Esophagus muscularis mucosa (tissue), 4 donors: ENCODE measurements at regions not wholly inside any gene's neighbourhood (a gene's known extent, or its start where the extent isn't known, plus 50 kb on each side); places are given as distances from the start of the nearest gene placed in this dataset.

Experiments
- DNase-seq: peaks from one replicate; pipeline ENCODE4 v3.0.0-alpha.2; 2017; ENCODE audit errors: extremely low spot score
- H3K27ac ChIP-seq, 4 donors: fragments of 200-600 bp; sonication (generic); replicated peaks in 1 of 4; 1 replicate in 3 of 4; 2 replicates in 1 of 4; pipeline ENCODE4 v1.5.1; 2016 to 2019; ENCODE audit warnings: mild to moderate bottlenecking in 1 of 4
- H3K27me3 ChIP-seq, 4 donors: fragments of 200-600 bp; sonication (generic); one replicate each; pipeline versions ENCODE4 v1.5.1 to v1.6.0; 2016 to 2019
- H3K36me3 ChIP-seq, 4 donors: fragments of 200-600 bp; sonication (generic); one replicate each; pipeline ENCODE4 v1.5.1; 2016 to 2019
- H3K4me1 ChIP-seq, 4 donors: fragments of 200-600 bp; sonication (generic); one replicate each; pipeline ENCODE4 v1.5.1; 2016 to 2019
- H3K4me3 ChIP-seq, 4 donors: fragments of 200-600 bp; sonication (generic); 1 replicate in 2 of 4; 2 replicates in 2 of 4; pipeline ENCODE4 v1.5.1; 2016 to 2019; ENCODE audit warnings: mild to moderate bottlenecking in 4 of 4, moderate library complexity in 1 of 4
- H3K9me3 ChIP-seq, 4 donors: fragments of 200-600 bp; sonication (generic); 1 replicate in 3 of 4; 2 replicates in 1 of 4; pipeline ENCODE4 v1.5.1; 2016 to 2019
- CTCF ChIP-seq, 3 experiments: fragments of 200-600 bp in 2 of 3; fragments of 450-650 bp in 1 of 3; sonication (generic) in 2 of 3; IDR thresholded peaks; one replicate each; pipeline ENCODE4 v1.5.1; 2017 to 2019; ENCODE audit warnings: antibody characterized with exemption in 3 of 3, mild to moderate bottlenecking in 2 of 3, moderate library complexity in 1 of 3
- EP300 ChIP-seq: sonication (generic); formaldehyde crosslinking; IDR thresholded peaks from one replicate; pipeline ENCODE4 v1.6.1; 2017; ENCODE audit warnings: antibody characterized with exemption
- POLR2A ChIP-seq: fragments of 450-650 bp; IDR thresholded peaks from one replicate; pipeline ENCODE4 v1.6.1; 2017; ENCODE audit warnings: antibody characterized with exemption, moderate library complexity, mild to moderate bottlenecking, low read depth
- POLR2AphosphoS5 ChIP-seq, 2 donors: sonication (generic); formaldehyde crosslinking; IDR thresholded peaks; one replicate each; pipeline ENCODE4 v1.6.1; 2017; ENCODE audit warnings: antibody characterized with exemption in 2 of 2
- WGBS: methylation state at CpG from one replicate; pipeline ENCODE4 v1.1.5; 2018; 5-methylcytosine and 5-hydroxymethylcytosine counted together
- intact Hi-C: fragments of 100-400 bp; cut with DNase I; formaldehyde crosslinking; loops from one replicate; pipeline ENCODE4 v1.15.1; 2023

- intact Hi-C loops = no loop called here
- no peak overlapping the region for H3K27ac ChIP-seq
- H3K4me1 ChIP-seq = no peaks in the 10 kb centered on the region
- no peaks in the 10 kb centered on the region for H3K9me3 ChIP-seq
- no peaks in the 10 kb centered on the region for H3K36me3 ChIP-seq
- H3K4me3 ChIP-seq = no peak overlapping the region
- no peak for DNase-seq
- WGBS = 90% methylated on average over 3 of the region's 3 CpGs
- no peak for TF ChIP-seq POLR2A
- no peak for TF ChIP-seq EP300
- TF ChIP-seq CTCF (IDR thresholded peaks at IDR 0.05) = no peak
- no peaks in the 10 kb centered on the region for H3K27me3 ChIP-seq
These were observed 124.2 kb upstream of the FAM98A start for GRCh38 chr2:33723329-33723728.

- Histone ChIP-seq H3K27me3 (no peaks in the 10 kb centered on the region), H3K27ac (no peak overlapping the region), H3K36me3 (no peaks in the 10 kb centered on the region), H3K9me3 (no peaks in the 10 kb centered on the region), H3K4me3 (no peak overlapping the region), H3K4me1 (no peaks in the 10 kb centered on the region)
- 77% methylated on average over 2 of the region's 2 CpGs for WGBS
- no peak for TF ChIP-seq CTCF (IDR thresholded peaks at IDR 0.05)
- TF ChIP-seq POLR2A = no peak
- TF ChIP-seq EP300 = no peak
- no peak for TF ChIP-seq POLR2AphosphoS5 (IDR thresholded peaks at IDR 0.05)
- intact Hi-C loops = no loop called here
- DNase-seq = no peak
These were observed 120.0 kb upstream of the FAM98A start for GRCh38 chr2:33719067-33719466.

DNA sequence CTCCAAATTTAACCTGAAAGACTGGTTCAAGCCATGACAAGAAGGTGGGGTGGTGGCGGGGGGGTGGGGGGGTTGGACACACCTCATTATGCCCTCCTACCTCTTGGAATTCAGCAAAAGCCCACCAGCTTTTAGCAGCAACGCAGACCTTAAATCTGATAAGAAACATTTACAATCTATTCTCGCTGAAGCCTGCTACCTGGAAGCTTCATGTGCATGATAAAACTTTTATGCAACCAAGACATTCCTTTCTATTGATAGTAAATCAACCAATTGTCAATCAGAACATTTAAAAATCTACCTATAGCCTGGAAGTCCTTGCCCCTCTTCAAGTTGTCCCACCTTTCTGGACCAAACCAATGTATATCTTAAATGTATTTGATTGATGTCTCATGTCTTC lies 113.6 kb upstream of the FAM98A start:
- no peak overlapping the region for H3K4me3 ChIP-seq
- no peaks in the 10 kb centered on the region for H3K36me3 ChIP-seq
- WGBS = 92% methylated on average over 3 of the region's 3 CpGs
- intact Hi-C loops = no loop called here
- H3K27me3 ChIP-seq = no peaks in the 10 kb centered on the region
- TF ChIP-seq POLR2AphosphoS5 (IDR thresholded peaks at IDR 0.05) (no peak), POLR2A (no peak), EP300 (no peak), CTCF (IDR thresholded peaks at IDR 0.05) (no peak)
- no peak for DNase-seq
- peaks cover 0 to 19% (median 5%) of the 10 kb centered on the region in 4 donors for H3K4me1 ChIP-seq
- no peaks in the 10 kb centered on the region for H3K9me3 ChIP-seq
- no peak overlapping the region for H3K27ac ChIP-seq

- no peak for DNase-seq
- Histone ChIP-seq H3K36me3 (no peaks in the 10 kb centered on the region), H3K27ac (no peak overlapping the region), H3K4me1 (peaks cover 0 to 19% (median 5%) of the 10 kb centered on the region in 4 donors), H3K9me3 (no peaks in the 10 kb centered on the region), H3K27me3 (no peaks in the 10 kb centered on the region), H3K4me3 (no peak overlapping the region)
- WGBS = 44% methylated on average over 3 of the region's 3 CpGs
- TF ChIP-seq POLR2A (no peak), EP300 (no peak), POLR2AphosphoS5 (IDR thresholded peaks at IDR 0.05) (no peak), CTCF (IDR thresholded peaks at IDR 0.05) (no peak)
- intact Hi-C loops = no loop called here
These were observed 110.9 kb upstream of the FAM98A start for GRCh38 chr2:33709951-33710350.

DNA sequence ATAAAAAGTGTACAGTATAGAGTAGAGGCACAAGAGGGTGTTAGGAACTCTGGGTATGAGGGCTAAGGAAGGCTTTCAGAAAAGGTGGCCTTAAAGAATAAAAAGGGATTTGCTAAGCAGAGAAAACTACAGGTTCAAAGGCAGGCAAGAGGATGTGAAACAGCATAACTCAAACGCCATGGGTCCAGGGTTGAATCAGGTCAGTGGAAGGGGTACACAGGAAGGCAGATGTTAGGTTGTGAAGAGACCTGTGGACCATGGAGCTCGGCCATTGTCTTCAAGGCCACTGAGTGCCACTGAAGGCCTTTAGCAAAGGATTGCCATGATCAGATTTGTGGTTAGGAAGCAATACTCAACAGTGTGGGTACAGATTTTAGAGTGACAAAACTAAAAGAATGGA lies 108.2 kb upstream of the FAM98A start:
- intact Hi-C loops = no loop called here
- DNase-seq = no peak
- H3K36me3 ChIP-seq = no peaks in the 10 kb centered on the region
- peaks cover 0 to 27% (median 9%) of the 10 kb centered on the region in 4 donors for H3K4me1 ChIP-seq
- H3K27ac ChIP-seq = no peak overlapping the region
- no peaks in the 10 kb centered on the region for H3K27me3 ChIP-seq
- 73% methylated on average over 2 of the region's 2 CpGs for WGBS
- H3K4me3 ChIP-seq = no peak overlapping the region
- TF ChIP-seq EP300 (no peak), POLR2AphosphoS5 (IDR thresholded peaks at IDR 0.05) (no peak), POLR2A (no peak), CTCF (IDR thresholded peaks at IDR 0.05) (no peak)
- no peaks in the 10 kb centered on the region for H3K9me3 ChIP-seq
